GM19035 (cell line): ENCODE measurements at regions not wholly inside any gene's neighbourhood (a gene's known extent, or its start where the extent isn't known, plus 50 kb on each side); places are given as distances from the start of the nearest gene placed in this dataset.

Experiments
- ATAC-seq: cut with Tn5 transposase; IDR thresholded peaks from one replicate; pipeline ENCODE4 v1.9.1; 2021; ENCODE audit not compliant: unreplicated experiment

- no peak for ATAC-seq
These were observed 750.7 kb upstream of the PHF14 start for GRCh38 chr7:10222976-10223375.

GRCh38 chr7:10225275-10225674 lies 748.4 kb upstream of the PHF14 start:
- no peak for ATAC-seq

- no peak for ATAC-seq
These were observed 736.4 kb upstream of the PHF14 start for GRCh38 chr7:10237306-10237705.

- no peak for ATAC-seq
These were observed 735.0 kb upstream of the PHF14 start for GRCh38 chr7:10238641-10239040.

- no peak for ATAC-seq
These were observed 733.9 kb upstream of the PHF14 start for GRCh38 chr7:10239695-10240345.

- no peak for ATAC-seq
These were observed 728.3 kb upstream of the PHF14 start for GRCh38 chr7:10245406-10245805.

GRCh38 chr7:10257438-10257837 lies 716.2 kb upstream of the PHF14 start:
- no peak for ATAC-seq

- no peak for ATAC-seq
These were observed 706.7 kb upstream of the PHF14 start for GRCh38 chr7:10266976-10267375.

- ATAC-seq, result no peak
These were observed 705.6 kb upstream of the PHF14 start for GRCh38 chr7:10268034-10268433.

- no peak for ATAC-seq
These were observed 690.8 kb upstream of the PHF14 start for GRCh38 chr7:10282909-10283308.

- ATAC-seq, result no peak
These were observed 689.7 kb upstream of the PHF14 start for GRCh38 chr7:10284001-10284400.

GRCh38 chr7:10299384-10299783 lies 674.3 kb upstream of the PHF14 start:
- ATAC-seq, result no peak

- ATAC-seq, result no peak
These were observed 673.1 kb upstream of the PHF14 start for GRCh38 chr7:10300577-10300976.

- no peak for ATAC-seq
These were observed 665.4 kb upstream of the PHF14 start for GRCh38 chr7:10308276-10308675.

GRCh38 chr7:10312942-10313341 lies 660.7 kb upstream of the PHF14 start:
- ATAC-seq, result no peak

- ATAC-seq, result no peak
These were observed 657.8 kb upstream of the PHF14 start for GRCh38 chr7:10315881-10316280.

- ATAC-seq, result no peak
These were observed 657.2 kb upstream of the PHF14 start for GRCh38 chr7:10316488-10316887.

- no peak for ATAC-seq
These were observed 648.3 kb upstream of the PHF14 start for GRCh38 chr7:10325395-10325794.

GRCh38 chr7:10343108-10343507 lies 630.6 kb upstream of the PHF14 start:
- no peak for ATAC-seq

- ATAC-seq, result no peak
These were observed 627.6 kb upstream of the PHF14 start for GRCh38 chr7:10346032-10346431.

GRCh38 chr7:10355816-10356215 lies 617.9 kb upstream of the PHF14 start:
- no peak for ATAC-seq

GRCh38 chr7:10360050-10360449 lies 613.6 kb upstream of the PHF14 start:
- no peak for ATAC-seq

- no peak for ATAC-seq
These were observed 571.9 kb upstream of the PHF14 start for GRCh38 chr7:10401793-10402192.
